ENCODE measurements at regions not wholly inside any gene's neighbourhood (a gene's known extent, or its start where the extent isn't known, plus 50 kb on each side); places are given as distances from the start of the nearest gene placed in this dataset.

DNA sequence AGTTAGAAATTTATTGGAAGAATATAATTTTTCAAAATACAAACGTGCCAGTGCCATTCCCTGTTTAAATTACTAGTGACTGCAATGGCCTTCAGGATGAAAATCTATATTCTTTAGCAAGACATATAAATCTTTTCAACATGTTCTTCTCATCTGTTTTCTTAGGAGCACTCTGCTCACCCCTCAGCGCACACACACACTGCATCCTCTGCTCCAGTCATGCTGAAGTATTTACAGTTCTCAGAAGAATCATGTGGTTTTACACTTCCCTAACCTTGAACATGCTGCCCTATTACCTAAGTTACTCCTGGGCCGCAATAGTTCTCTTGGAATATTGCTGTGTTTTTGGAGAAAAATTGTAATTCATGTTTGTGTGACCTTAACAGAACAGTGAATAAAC is 820.6 kb downstream of the CDH8 start:
- ChIA-PET CTCF (no interaction called here), POLR2A (no interaction called here), RAD21 (ENCODE audit: unreplicated experiment) (no interaction called here), SMC1A (ENCODE audit: uncharacterized antibody, unreplicated experiment) (no interaction called here)
- Histone ChIP-seq H3K27ac (ENCODE audit: control insufficient read depth, insufficient read depth) (no peak overlapping the region), H3K79me2 (ENCODE audit: control insufficient read depth, insufficient read depth, low read length) (no peaks in the 10 kb centered on the region), H3K36me3 (ENCODE audit: control insufficient read depth in 2 of 2, insufficient read depth in 2 of 2, low read length in 1 of 2) (no peaks in the 10 kb centered on the region), H3K4me2 (ENCODE audit: control insufficient read depth, insufficient read depth) (no peak overlapping the region), H2AFZ (ENCODE audit: control insufficient read depth, low read depth, low read length) (no peak overlapping the region), H4K20me1 (ENCODE audit: control insufficient read depth, insufficient read depth) (no peaks in the 10 kb centered on the region), H3K9ac (ENCODE audit: control insufficient read depth, insufficient read depth, low read length) (no peak overlapping the region), H3K9me3 (replicated peaks; ENCODE audit: control insufficient read depth, insufficient read depth, low read length) (no peaks in the 10 kb centered on the region), H3K27me3 (replicated peaks in 1 of 2; ENCODE audit: control insufficient read depth in 2 of 2, insufficient read depth in 2 of 2, low read length in 1 of 2) (no peaks in the 10 kb centered on the region), H3K4me3 (no peak overlapping the region), H3K4me1 (ENCODE audit: control insufficient read depth, insufficient read depth, low read length) (no peaks in the 10 kb centered on the region)
- FAIRE-seq (no peak), DNase-seq (ENCODE audit: low read depth, low spot score) (no peak), ATAC-seq (no peak)
- WGBS (ENCODE audit: insufficient coverage, insufficient replicate concordance, low lambda C conversion rate, missing lambda C conversion rate): 16% methylated on average over 3 of the region's 3 CpGs
- intact Hi-C loops (cut with micrococcal nuclease; ENCODE audit: unreplicated experiment) (no loop called here), in situ Hi-C loops (cut with MboI) (no loop called here)
- BruUV-seq (replicated peaks): no TSS peak
- TF ChIP-seq E2F8 (IDR thresholded peaks at IDR 0.05; ENCODE audit: low read depth, partially characterized antibody) (no peak), NR2C2 (IDR thresholded peaks at IDR 0.05; ENCODE audit: borderline replicate concordance, control insufficient read depth, insufficient read length, low read depth) (no peak), USF1 (IDR thresholded peaks at IDR 0.05; ENCODE audit: borderline replicate concordance, extremely low read length, insufficient read depth, low read depth, low read length) (no peak)

DNA sequence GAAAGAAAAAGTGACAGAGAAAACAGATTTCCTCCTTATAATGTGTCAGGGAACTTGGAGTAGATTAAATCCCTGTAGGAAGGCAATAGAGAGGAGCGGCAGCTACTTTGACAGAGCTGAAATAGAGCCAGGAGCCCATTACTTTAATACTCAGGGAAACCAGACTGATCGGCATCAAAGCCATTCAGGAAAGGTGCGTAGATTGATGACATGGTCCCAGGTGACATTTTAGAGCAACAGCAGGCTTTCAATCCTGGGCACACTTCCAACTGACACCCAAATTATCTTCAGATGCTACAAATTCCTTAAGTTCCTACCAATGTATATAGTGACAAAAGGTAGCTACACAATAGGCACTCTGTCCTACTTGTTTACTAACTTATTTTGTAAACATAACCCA is 821.5 kb downstream of the CDH8 start:
- 49% methylated on average over 3 of the region's 3 CpGs for WGBS (ENCODE audit: insufficient coverage, insufficient replicate concordance, low lambda C conversion rate, missing lambda C conversion rate)
- ChIA-PET RAD21 (ENCODE audit: unreplicated experiment) (no interaction called here), CTCF (no interaction called here), POLR2A (no interaction called here), SMC1A (ENCODE audit: uncharacterized antibody, unreplicated experiment) (no interaction called here)
- H2AFZ ChIP-seq (ENCODE audit: control insufficient read depth, low read depth, low read length): no peak overlapping the region
- no peak for ATAC-seq
- no TSS peak for BruUV-seq (replicated peaks)
- no peak overlapping the region for H3K9ac ChIP-seq (ENCODE audit: control insufficient read depth, insufficient read depth, low read length)
- no peak overlapping the region for H3K27ac ChIP-seq (ENCODE audit: control insufficient read depth, insufficient read depth)
- FAIRE-seq: no peak
- no peaks in the 10 kb centered on the region for H3K9me3 ChIP-seq (replicated peaks; ENCODE audit: control insufficient read depth, insufficient read depth, low read length)
- H4K20me1 ChIP-seq (ENCODE audit: control insufficient read depth, insufficient read depth): no peaks in the 10 kb centered on the region
- no peak overlapping the region for H3K4me2 ChIP-seq (ENCODE audit: control insufficient read depth, insufficient read depth)
- DNase-seq (ENCODE audit: low read depth, low spot score): no peak
- no peaks in the 10 kb centered on the region for H3K79me2 ChIP-seq (ENCODE audit: control insufficient read depth, insufficient read depth, low read length)
- H3K36me3 ChIP-seq (ENCODE audit: control insufficient read depth in 2 of 2, insufficient read depth in 2 of 2, low read length in 1 of 2): no peaks in the 10 kb centered on the region
- no peaks in the 10 kb centered on the region for H3K27me3 ChIP-seq (replicated peaks in 1 of 2; ENCODE audit: control insufficient read depth in 2 of 2, insufficient read depth in 2 of 2, low read length in 1 of 2)
- intact Hi-C loops (cut with micrococcal nuclease; ENCODE audit: unreplicated experiment): no loop called here
- no peaks in the 10 kb centered on the region for H3K4me1 ChIP-seq (ENCODE audit: control insufficient read depth, insufficient read depth, low read length)
- H3K4me3 ChIP-seq: no peak overlapping the region
- in situ Hi-C loops (cut with MboI): no loop called here
- TF ChIP-seq, protein P1, sequence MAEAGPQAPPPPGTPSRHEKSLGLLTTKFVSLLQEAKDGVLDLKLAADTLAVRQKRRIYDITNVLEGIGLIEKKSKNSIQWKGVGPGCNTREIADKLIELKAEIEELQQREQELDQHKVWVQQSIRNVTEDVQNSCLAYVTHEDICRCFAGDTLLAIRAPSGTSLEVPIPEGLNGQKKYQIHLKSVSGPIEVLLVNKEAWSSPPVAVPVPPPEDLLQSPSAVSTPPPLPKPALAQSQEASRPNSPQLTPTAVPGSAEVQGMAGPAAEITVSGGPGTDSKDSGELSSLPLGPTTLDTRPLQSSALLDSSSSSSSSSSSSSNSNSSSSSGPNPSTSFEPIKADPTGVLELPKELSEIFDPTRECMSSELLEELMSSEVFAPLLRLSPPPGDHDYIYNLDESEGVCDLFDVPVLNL (IDR thresholded peaks at IDR 0.05; ENCODE audit: low read depth, low read length): no peak
- TF ChIP-seq CHD4 (IDR thresholded peaks at IDR 0.05): no peak
- TF ChIP-seq GATAD2B (conservative IDR thresholded peaks at IDR 0.05; ENCODE audit: low read depth): no peak
- TF ChIP-seq, protein P2, sequence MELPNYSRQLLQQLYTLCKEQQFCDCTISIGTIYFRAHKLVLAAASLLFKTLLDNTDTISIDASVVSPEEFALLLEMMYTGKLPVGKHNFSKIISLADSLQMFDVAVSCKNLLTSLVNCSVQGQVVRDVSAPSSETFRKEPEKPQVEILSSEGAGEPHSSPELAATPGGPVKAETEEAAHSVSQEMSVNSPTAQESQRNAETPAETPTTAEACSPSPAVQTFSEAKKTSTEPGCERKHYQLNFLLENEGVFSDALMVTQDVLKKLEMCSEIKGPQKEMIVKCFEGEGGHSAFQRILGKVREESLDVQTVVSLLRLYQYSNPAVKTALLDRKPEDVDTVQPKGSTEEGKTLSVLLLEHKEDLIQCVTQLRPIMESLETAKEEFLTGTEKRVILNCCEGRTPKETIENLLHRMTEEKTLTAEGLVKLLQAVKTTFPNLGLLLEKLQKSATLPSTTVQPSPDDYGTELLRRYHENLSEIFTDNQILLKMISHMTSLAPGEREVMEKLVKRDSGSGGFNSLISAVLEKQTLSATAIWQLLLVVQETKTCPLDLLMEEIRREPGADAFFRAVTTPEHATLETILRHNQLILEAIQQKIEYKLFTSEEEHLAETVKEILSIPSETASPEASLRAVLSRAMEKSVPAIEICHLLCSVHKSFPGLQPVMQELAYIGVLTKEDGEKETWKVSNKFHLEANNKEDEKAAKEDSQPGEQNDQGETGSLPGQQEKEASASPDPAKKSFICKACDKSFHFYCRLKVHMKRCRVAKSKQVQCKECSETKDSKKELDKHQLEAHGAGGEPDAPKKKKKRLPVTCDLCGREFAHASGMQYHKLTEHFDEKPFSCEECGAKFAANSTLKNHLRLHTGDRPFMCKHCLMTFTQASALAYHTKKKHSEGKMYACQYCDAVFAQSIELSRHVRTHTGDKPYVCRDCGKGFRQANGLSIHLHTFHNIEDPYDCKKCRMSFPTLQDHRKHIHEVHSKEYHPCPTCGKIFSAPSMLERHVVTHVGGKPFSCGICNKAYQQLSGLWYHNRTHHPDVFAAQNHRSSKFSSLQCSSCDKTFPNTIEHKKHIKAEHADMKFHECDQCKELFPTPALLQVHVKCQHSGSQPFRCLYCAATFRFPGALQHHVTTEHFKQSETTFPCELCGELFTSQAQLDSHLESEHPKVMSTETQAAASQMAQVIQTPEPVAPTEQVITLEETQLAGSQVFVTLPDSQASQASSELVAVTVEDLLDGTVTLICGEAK (IDR thresholded peaks at IDR 0.05; ENCODE audit: borderline replicate concordance): no peak
- no peak for TF ChIP-seq SPI1 (IDR thresholded peaks at IDR 0.05; ENCODE audit: borderline replicate concordance, insufficient read depth, low read depth, low read length)
- no peak for TF ChIP-seq RUNX3 (IDR thresholded peaks at IDR 0.05; ENCODE audit: low read length)
